ENCODE measurements at regions not wholly inside any gene's neighbourhood (a gene's known extent, or its start where the extent isn't known, plus 50 kb on each side); places are given as distances from the start of the nearest gene placed in this dataset.

DNA sequence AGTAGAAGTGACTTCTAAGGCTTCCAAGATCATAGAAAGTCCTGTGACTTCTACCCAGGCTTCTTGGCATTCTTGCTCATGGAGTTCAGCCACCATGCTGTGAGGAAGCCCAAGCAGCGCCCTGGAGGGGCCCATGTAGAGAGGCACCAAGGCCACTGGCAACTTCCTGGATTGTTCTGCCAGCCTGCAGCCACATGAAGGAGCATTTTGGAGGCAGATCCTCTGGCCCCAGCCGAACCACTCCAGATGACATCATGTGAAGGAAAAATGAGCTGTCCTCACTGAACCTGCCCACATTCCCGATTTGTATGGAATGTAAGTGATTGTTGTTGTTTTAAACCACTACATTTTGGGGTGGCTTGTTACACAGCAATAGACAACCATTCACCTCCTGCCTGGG is 51.5 kb upstream of the MNX1 start:
- H3K36me3 ChIP-seq (ENCODE audit: control insufficient read depth in 1 of 2, insufficient read depth in 2 of 2, low read length in 1 of 2), result no peaks in the 10 kb centered on the region
- 76 to 81% methylated on average over 3 of the region's 3 CpGs for WGBS, 2 donors
- no peaks in the 10 kb centered on the region for H3K9me3 ChIP-seq (ENCODE audit: control insufficient read depth, low read length)
- H3K4me1 ChIP-seq (ENCODE audit: control insufficient read depth in 1 of 2, insufficient read depth in 2 of 2, low read length in 2 of 2), result no peaks in the 10 kb centered on the region
- H3K4me3 ChIP-seq (ENCODE audit: low read length in 2 of 2), result no peak overlapping the region
- DNase-seq, result no peak
- no peak overlapping the region for H3K27ac ChIP-seq (ENCODE audit: low read depth in 1 of 2, low read length in 2 of 2)
- intact Hi-C loops (cut with DNase I), result no loop called here
- no peaks in the 10 kb centered on the region for H3K27me3 ChIP-seq (ENCODE audit: control insufficient read depth in 1 of 2, insufficient read depth in 2 of 2, low read length in 1 of 2)
- ATAC-seq (ENCODE audit: low FRiP score), result no peak

DNA sequence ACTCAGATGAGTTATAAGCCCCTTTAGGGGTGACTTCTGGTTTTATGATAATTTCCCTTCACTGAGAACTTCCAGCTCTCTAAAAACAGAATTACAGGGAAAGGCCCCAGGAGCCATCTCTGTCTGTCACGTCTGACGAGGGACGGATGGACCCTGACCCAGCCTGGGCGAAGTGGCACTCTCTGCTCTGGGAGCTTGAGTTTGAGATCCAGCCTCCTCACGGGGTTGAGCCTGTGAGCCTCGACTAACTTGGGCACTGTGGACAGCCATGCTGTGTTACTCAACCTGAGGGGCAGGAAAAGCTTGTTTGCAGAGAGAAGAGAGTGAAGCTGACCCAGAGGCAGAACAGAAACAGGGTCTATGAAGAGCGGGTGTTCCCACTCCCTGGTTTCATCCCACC is 54.6 kb upstream of the MNX1 start:
- whole genome bisulfite sequencing, 2 donors, result 80 to 84% methylated on average over 7 of the region's 7 CpGs
- DNase-seq, result no peak
- Histone ChIP-seq H3K4me3 (ENCODE audit: low read length in 2 of 2) (no peak overlapping the region), H3K27ac (ENCODE audit: low read depth in 1 of 2, low read length in 2 of 2) (no peak overlapping the region), H3K4me1 (ENCODE audit: control insufficient read depth in 1 of 2, insufficient read depth in 2 of 2, low read length in 2 of 2) (no peaks in the 10 kb centered on the region), H3K27me3 (ENCODE audit: control insufficient read depth in 1 of 2, insufficient read depth in 2 of 2, low read length in 1 of 2) (no peaks in the 10 kb centered on the region), H3K9me3 (ENCODE audit: control insufficient read depth, low read length) (no peaks in the 10 kb centered on the region), H3K36me3 (ENCODE audit: control insufficient read depth in 1 of 2, insufficient read depth in 2 of 2, low read length in 1 of 2) (no peaks in the 10 kb centered on the region)
- intact Hi-C loops (cut with DNase I), result no loop called here
- no peak for ATAC-seq (ENCODE audit: low FRiP score)

DNA sequence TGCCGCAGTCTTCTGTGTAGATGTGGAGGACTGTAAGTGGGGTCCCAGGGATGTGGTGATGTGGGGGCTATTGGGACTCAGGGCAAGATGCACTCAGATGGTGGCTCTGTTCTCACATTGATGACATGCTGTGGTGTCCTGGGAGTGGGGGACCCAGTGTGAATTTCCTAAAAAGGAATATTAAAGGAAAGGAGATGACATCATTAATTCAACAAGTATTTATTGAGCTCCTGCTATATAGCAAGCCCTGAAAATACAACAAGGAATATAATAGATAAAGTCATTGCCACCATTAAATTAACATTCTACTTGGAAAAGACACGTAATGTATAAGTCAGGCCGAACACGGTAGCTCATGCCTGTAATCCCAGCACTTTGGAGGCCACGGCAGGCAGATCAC is 61.9 kb upstream of the MNX1 start:
- intact Hi-C loops (cut with DNase I), result no loop called here
- no peaks in the 10 kb centered on the region for H3K36me3 ChIP-seq (ENCODE audit: control insufficient read depth in 1 of 2, insufficient read depth in 2 of 2, low read length in 1 of 2)
- peaks cover 4% of the 10 kb centered on the region for H3K9me3 ChIP-seq (ENCODE audit: control insufficient read depth, low read length)
- H3K27ac ChIP-seq (ENCODE audit: low read depth in 1 of 2, low read length in 2 of 2), result no peak overlapping the region
- 89 to 93% methylated on average over 5 of the region's 5 CpGs for whole genome bisulfite sequencing, 2 donors
- H3K27me3 ChIP-seq (ENCODE audit: control insufficient read depth in 1 of 2, insufficient read depth in 2 of 2, low read length in 1 of 2), result no peaks in the 10 kb centered on the region
- no peak overlapping the region for H3K4me3 ChIP-seq (ENCODE audit: low read length in 2 of 2)
- DNase-seq (no peak), ATAC-seq (ENCODE audit: low FRiP score) (no peak)
- no peaks in the 10 kb centered on the region for H3K4me1 ChIP-seq (ENCODE audit: control insufficient read depth in 1 of 2, insufficient read depth in 2 of 2, low read length in 2 of 2)

DNA sequence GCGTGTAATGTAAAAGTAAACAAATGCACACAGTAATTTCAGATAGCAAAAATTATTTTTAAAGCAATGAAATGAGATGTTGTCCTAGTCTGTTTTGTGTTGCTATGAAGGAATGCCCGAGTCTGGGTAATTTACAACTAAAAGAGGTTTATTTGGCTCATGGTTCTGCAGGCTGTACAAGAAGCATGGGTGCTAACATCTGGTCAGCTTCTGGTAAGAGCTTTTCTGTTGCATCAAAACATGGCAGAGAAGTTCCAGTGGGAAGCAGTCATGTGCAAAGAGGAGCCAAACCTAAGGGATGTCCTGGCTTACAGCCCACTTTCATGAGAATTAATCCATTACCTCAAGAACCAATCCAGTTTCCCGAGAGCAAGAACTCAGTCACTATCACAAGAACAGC is 62.9 kb upstream of the MNX1 start:
- no peak for ATAC-seq (ENCODE audit: low FRiP score)
- H3K9me3 ChIP-seq (ENCODE audit: control insufficient read depth, low read length), result peaks cover 4% of the 10 kb centered on the region
- H3K4me3 ChIP-seq (ENCODE audit: low read length in 2 of 2), result no peak overlapping the region
- no peak overlapping the region for H3K27ac ChIP-seq (ENCODE audit: low read depth in 1 of 2, low read length in 2 of 2)
- WGBS, 2 donors, result 70 to 78% methylated on average over 3 of the region's 3 CpGs
- H3K36me3 ChIP-seq (ENCODE audit: control insufficient read depth in 1 of 2, insufficient read depth in 2 of 2, low read length in 1 of 2), result no peaks in the 10 kb centered on the region
- no peaks in the 10 kb centered on the region for H3K27me3 ChIP-seq (ENCODE audit: control insufficient read depth in 1 of 2, insufficient read depth in 2 of 2, low read length in 1 of 2)
- intact Hi-C loops (cut with DNase I), result no loop called here
- no peak for DNase-seq
- H3K4me1 ChIP-seq (ENCODE audit: control insufficient read depth in 1 of 2, insufficient read depth in 2 of 2, low read length in 2 of 2), result no peaks in the 10 kb centered on the region

DNA sequence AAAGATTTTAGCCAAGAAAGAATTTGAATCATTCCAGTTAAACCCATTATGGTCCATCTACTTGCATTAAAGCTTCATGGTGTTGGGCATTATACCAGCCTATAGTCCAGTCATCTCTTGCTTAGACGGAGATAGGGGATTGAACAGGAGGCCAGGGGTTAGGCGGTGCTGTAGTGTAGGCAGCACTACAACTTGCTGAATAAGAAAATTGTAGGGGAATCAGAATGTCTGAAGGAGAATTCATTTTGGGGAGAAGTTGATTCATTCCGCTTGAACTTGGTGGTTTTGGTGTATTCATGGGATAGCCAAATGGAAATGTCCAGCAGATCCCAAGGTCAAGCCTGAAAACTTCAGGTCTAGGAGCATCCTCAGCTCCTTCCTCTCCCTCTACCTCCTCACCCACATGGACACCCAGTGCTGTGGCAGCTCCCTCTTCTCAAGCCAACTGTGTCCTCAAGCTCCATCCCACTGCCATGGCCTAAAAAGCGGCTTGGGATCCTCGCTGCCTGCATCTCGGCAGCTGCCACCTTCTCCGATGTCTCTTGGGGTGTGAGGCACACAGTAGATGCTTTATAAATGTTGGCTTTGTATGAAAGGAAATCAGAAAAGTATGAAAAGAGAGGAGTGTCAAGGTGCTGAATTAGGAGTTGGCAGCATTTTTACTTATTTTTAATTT is 63.6 kb upstream of the MNX1 start:
- Histone ChIP-seq H3K27ac (ENCODE audit: low read depth in 1 of 2, low read length in 2 of 2) (no peak overlapping the region), H3K4me1 (ENCODE audit: control insufficient read depth in 1 of 2, insufficient read depth in 2 of 2, low read length in 2 of 2) (no peaks in the 10 kb centered on the region), H3K4me3 (ENCODE audit: low read length in 2 of 2) (no peak overlapping the region), H3K9me3 (ENCODE audit: control insufficient read depth, low read length) (peaks cover 4% of the 10 kb centered on the region), H3K27me3 (ENCODE audit: control insufficient read depth in 1 of 2, insufficient read depth in 2 of 2, low read length in 1 of 2) (no peaks in the 10 kb centered on the region), H3K36me3 (ENCODE audit: control insufficient read depth in 1 of 2, insufficient read depth in 2 of 2, low read length in 1 of 2) (no peaks in the 10 kb centered on the region)
- WGBS, 2 donors, result 89 to 92% methylated on average over 7 of the region's 7 CpGs
- DNase-seq (no peak), ATAC-seq (ENCODE audit: low FRiP score) (no peak)
- intact Hi-C loops (cut with DNase I), result no loop called here

DNA sequence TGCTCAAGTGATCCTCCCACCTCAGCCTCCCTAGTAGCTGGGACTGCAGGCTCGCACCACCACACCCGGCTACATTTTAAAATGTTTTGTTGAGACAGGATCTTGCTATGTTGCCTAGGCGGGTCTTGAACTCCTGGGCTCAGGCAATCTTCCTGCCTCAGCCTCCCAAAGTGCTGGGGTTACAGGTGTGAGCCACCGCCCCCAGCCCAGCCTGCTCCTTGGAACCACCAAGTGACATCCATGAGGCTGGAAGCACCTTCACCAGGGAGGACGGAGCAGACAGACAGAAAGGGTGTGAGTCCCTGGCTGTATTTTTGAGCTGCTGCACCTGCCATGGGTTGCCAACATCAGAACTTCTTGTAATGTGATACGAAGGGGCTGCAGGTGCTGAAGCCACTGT is 62.3 kb upstream of the UBE3C start:
- Histone ChIP-seq H3K27ac (ENCODE audit: low read depth in 1 of 2, low read length in 2 of 2) (no peak overlapping the region), H3K4me3 (ENCODE audit: low read length in 2 of 2) (no peak overlapping the region), H3K9me3 (ENCODE audit: control insufficient read depth, low read length) (peaks cover 6% of the 10 kb centered on the region), H3K27me3 (ENCODE audit: control insufficient read depth in 1 of 2, insufficient read depth in 2 of 2, low read length in 1 of 2) (no peaks in the 10 kb centered on the region), H3K4me1 (ENCODE audit: control insufficient read depth in 1 of 2, insufficient read depth in 2 of 2, low read length in 2 of 2) (no peaks in the 10 kb centered on the region), H3K36me3 (ENCODE audit: control insufficient read depth in 1 of 2, insufficient read depth in 2 of 2, low read length in 1 of 2) (no peaks in the 10 kb centered on the region)
- WGBS, 2 donors, result 82 to 91% methylated on average over 6 of the region's 6 CpGs
- intact Hi-C loops (cut with DNase I), result no loop called here
- ATAC-seq (ENCODE audit: low FRiP score) (no peak), DNase-seq (no peak)

DNA sequence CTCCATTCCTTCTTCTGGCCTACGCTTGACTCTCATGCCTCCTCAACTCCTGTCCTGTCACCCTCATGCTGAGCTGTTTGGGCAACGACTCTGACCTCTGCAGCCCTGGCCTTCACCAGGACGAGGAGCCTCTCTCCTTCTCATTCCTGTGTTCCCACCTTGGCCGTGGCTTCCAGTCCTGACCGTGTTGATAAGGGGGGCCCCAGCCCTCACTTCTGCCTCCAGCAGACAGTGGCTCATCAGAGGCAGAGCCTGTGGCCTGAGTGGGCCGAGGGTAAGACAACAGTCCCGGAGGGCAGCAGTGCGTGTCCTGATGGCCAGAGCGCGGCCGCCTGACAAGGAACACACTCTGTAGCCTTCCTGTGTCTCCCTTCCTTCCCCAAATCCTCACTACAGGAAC is 61.7 kb upstream of the UBE3C start:
- Histone ChIP-seq H3K27ac (ENCODE audit: low read depth in 1 of 2, low read length in 2 of 2) (no peak overlapping the region), H3K4me3 (ENCODE audit: low read length in 2 of 2) (no peak overlapping the region), H3K9me3 (ENCODE audit: control insufficient read depth, low read length) (peaks cover 6% of the 10 kb centered on the region), H3K4me1 (ENCODE audit: control insufficient read depth in 1 of 2, insufficient read depth in 2 of 2, low read length in 2 of 2) (no peaks in the 10 kb centered on the region), H3K36me3 (ENCODE audit: control insufficient read depth in 1 of 2, insufficient read depth in 2 of 2, low read length in 1 of 2) (no peaks in the 10 kb centered on the region), H3K27me3 (ENCODE audit: control insufficient read depth in 1 of 2, insufficient read depth in 2 of 2, low read length in 1 of 2) (no peaks in the 10 kb centered on the region)
- ATAC-seq (ENCODE audit: low FRiP score) (peak; percentile 8), DNase-seq (no peak)
- WGBS, 2 donors, result 77% methylated on average over 11 of the region's 11 CpGs
- intact Hi-C loops (cut with DNase I), result no loop called here

DNA sequence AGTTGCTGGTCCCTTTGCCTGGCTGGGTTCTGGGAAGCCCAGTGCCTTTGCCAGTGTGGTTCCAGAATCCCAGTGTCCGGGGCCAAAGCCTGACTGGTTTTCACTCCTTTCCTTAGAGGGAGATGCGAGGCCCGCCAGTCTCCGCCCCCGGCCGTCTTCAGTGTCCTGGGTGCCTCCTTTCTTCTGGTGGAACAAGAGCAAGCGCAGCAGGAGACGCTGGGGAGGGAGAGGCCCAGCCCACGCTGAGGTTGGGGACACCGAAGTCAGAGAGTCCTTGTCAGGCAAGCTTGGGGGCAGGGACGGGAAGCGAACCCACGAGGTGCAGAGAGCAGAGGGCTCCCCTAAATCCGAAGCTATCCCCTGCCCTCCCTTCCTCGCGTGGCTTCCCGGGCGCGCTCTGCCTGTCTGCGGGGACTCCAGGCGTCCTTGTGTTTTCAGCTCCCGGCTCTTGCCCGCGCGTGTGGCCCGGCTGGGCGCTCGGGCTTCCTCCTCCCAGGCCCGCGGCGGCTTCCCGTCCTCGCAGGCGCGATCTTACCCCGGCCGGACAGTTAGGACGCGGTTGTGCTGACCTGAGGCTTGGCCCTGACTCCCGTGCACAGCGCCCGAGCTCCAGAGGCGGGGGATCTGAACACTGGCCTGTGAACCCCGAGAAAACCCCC is 60.6 kb upstream of the UBE3C start:
- H3K4me3 ChIP-seq (ENCODE audit: low read length in 2 of 2), result no peak overlapping the region
- WGBS, 2 donors, result 4 to 5% methylated on average over 38 to 44 of the region's 44 CpGs
- H3K36me3 ChIP-seq (ENCODE audit: control insufficient read depth in 1 of 2, insufficient read depth in 2 of 2, low read length in 1 of 2), result no peaks in the 10 kb centered on the region
- intact Hi-C loops (cut with DNase I), result no loop called here
- ATAC-seq (ENCODE audit: low FRiP score) (no peak), DNase-seq (no peak)
- H3K27ac ChIP-seq (ENCODE audit: low read depth in 1 of 2, low read length in 2 of 2), result no peak overlapping the region
- H3K4me1 ChIP-seq (ENCODE audit: control insufficient read depth in 1 of 2, insufficient read depth in 2 of 2, low read length in 2 of 2), result no peaks in the 10 kb centered on the region
- H3K27me3 ChIP-seq (ENCODE audit: control insufficient read depth in 1 of 2, insufficient read depth in 2 of 2, low read length in 1 of 2), result no peaks in the 10 kb centered on the region
- H3K9me3 ChIP-seq (ENCODE audit: control insufficient read depth, low read length), result peaks cover 4% of the 10 kb centered on the region

DNA sequence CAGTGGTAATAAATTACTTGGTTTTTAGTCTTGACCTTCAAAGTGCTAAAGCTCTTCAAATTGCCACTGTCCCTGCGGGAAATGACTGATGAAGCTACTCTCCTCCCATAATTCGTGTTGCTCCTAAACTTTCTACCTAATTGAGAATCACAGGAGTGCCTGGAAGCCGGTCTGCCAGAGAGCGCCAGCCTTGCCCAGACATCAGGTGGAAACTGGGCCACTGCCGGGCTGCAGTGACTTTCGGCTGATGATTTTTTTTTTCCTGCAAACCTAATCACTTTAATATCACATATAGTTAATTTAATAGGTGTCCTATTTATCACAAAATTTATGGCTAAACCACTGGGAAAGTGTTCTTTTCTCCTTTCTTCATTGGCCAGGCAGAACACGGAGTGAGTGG is 59.6 kb upstream of the UBE3C start:
- 69 to 74% methylated on average over 7 of the region's 7 CpGs for WGBS, 2 donors
- no peaks in the 10 kb centered on the region for H3K27me3 ChIP-seq (ENCODE audit: control insufficient read depth in 1 of 2, insufficient read depth in 2 of 2, low read length in 1 of 2)
- H3K36me3 ChIP-seq (ENCODE audit: control insufficient read depth in 1 of 2, insufficient read depth in 2 of 2, low read length in 1 of 2), result no peaks in the 10 kb centered on the region
- H3K4me1 ChIP-seq (ENCODE audit: control insufficient read depth in 1 of 2, insufficient read depth in 2 of 2, low read length in 2 of 2), result no peaks in the 10 kb centered on the region
- DNase-seq, result no peak
- H3K9me3 ChIP-seq (ENCODE audit: control insufficient read depth, low read length), result peaks cover 4% of the 10 kb centered on the region
- H3K4me3 ChIP-seq (ENCODE audit: low read length in 2 of 2), result no peak overlapping the region
- intact Hi-C loops (cut with DNase I), result no loop called here
- no peak for ATAC-seq (ENCODE audit: low FRiP score)
- no peak overlapping the region for H3K27ac ChIP-seq (ENCODE audit: low read depth in 1 of 2, low read length in 2 of 2)
